IPS-18a (cell line): ENCODE measurements at regions not wholly inside any gene's neighbourhood (a gene's known extent, or its start where the extent isn't known, plus 50 kb on each side); places are given as distances from the start of the nearest gene placed in this dataset.
"Not testable (repeated sequence)": the region's sequence is repeated elsewhere in the genome, so short reads cannot be mapped to it uniquely, and the experiment has no call there.

ENCODE experiments used
- H3K27ac ChIP-seq: one replicate; pipeline ENCODE4 v1.5.1; 2013; ENCODE audit warnings: low read length
- H3K27me3 ChIP-seq: one replicate; pipeline ENCODE4 v1.6.1; 2013; ENCODE audit warnings: mild to moderate bottlenecking, low read length; ENCODE audit not compliant: control insufficient read depth, insufficient read depth
- H3K36me3 ChIP-seq: one replicate; pipeline ENCODE4 v1.6.1; 2013; ENCODE audit warnings: low read depth, low read length; ENCODE audit not compliant: control insufficient read depth
- H3K4me1 ChIP-seq: one replicate; pipeline ENCODE4 v1.6.1; 2013; ENCODE audit warnings: low read depth, low read length; ENCODE audit not compliant: control insufficient read depth
- H3K4me3 ChIP-seq: one replicate; pipeline ENCODE4 v1.5.1; 2013; ENCODE audit warnings: low read length
- H3K9ac ChIP-seq: one replicate; pipeline ENCODE4 v1.6.1; 2013; ENCODE audit warnings: mild to moderate bottlenecking, low read length, moderate library complexity
- H3K9me3 ChIP-seq: one replicate; pipeline ENCODE4 v1.6.1; 2013; ENCODE audit warnings: low read depth, low read length; ENCODE audit not compliant: control insufficient read depth

GRCh38 chr16:46519063-46519462 lies 102.1 kb downstream of the SHCBP1 start:
- no peaks in the 10 kb centered on the region for H3K36me3 ChIP-seq
- H3K27me3 ChIP-seq: no peaks in the 10 kb centered on the region
- no peak overlapping the region for H3K27ac ChIP-seq
- H3K4me1 ChIP-seq: no peaks in the 10 kb centered on the region
- H3K4me3 ChIP-seq: no peak overlapping the region
- peaks cover 59% of the 10 kb centered on the region for H3K9me3 ChIP-seq
- no peak overlapping the region for H3K9ac ChIP-seq

- H3K9me3 ChIP-seq: peaks cover 39% of the 10 kb centered on the region
- H3K4me3 ChIP-seq: no peak overlapping the region
- H3K36me3 ChIP-seq: no peaks in the 10 kb centered on the region
- no peaks in the 10 kb centered on the region for H3K27me3 ChIP-seq
- no peak overlapping the region for H3K27ac ChIP-seq
- H3K4me1 ChIP-seq: no peaks in the 10 kb centered on the region
- no peak overlapping the region for H3K9ac ChIP-seq
Observed at GRCh38 chr16:46496701-46497100, 124.5 kb downstream of the SHCBP1 start.

GRCh38 chr16:46482895-46483294 lies 138.3 kb downstream of the SHCBP1 start:
- no peaks in the 10 kb centered on the region for H3K27me3 ChIP-seq
- no peak overlapping the region for H3K9ac ChIP-seq
- H3K4me3 ChIP-seq: no peak overlapping the region
- H3K36me3 ChIP-seq: no peaks in the 10 kb centered on the region
- H3K9me3 ChIP-seq: peaks cover 79% of the 10 kb centered on the region
- no peaks in the 10 kb centered on the region for H3K4me1 ChIP-seq
- H3K27ac ChIP-seq: no peak overlapping the region

- Histone ChIP-seq H3K9ac (no peak overlapping the region), H3K4me1 (no peaks in the 10 kb centered on the region), H3K27me3 (no peaks in the 10 kb centered on the region), H3K4me3 (no peak overlapping the region), H3K27ac (no peak overlapping the region), H3K36me3 (no peaks in the 10 kb centered on the region), H3K9me3 (peaks cover 65% of the 10 kb centered on the region)
Observed at GRCh38 chr16:46466239-46466638, 154.9 kb downstream of the SHCBP1 start.

GRCh38 chr16:46454801-46455200 lies 166.4 kb downstream of the SHCBP1 start:
- H3K27me3 ChIP-seq, H3K27ac ChIP-seq, H3K9ac ChIP-seq, H3K9me3 ChIP-seq, H3K4me1 ChIP-seq, H3K4me3 ChIP-seq, H3K36me3 ChIP-seq: not testable (repeated sequence)

- Histone ChIP-seq H3K27ac (no peak overlapping the region), H3K36me3 (no peaks in the 10 kb centered on the region), H3K9me3 (peaks cover 17% of the 10 kb centered on the region), H3K9ac (no peak overlapping the region), H3K4me1 (no peaks in the 10 kb centered on the region), H3K4me3 (no peak overlapping the region), H3K27me3 (no peaks in the 10 kb centered on the region)
Observed at GRCh38 chr16:46428108-46429061, 192.8 kb downstream of the SHCBP1 start.

- H3K4me1 ChIP-seq: no peaks in the 10 kb centered on the region
- H3K9ac ChIP-seq: no peak overlapping the region
- peaks cover 19% of the 10 kb centered on the region for H3K9me3 ChIP-seq
- H3K27ac ChIP-seq: no peak overlapping the region
- no peaks in the 10 kb centered on the region for H3K36me3 ChIP-seq
- no peak overlapping the region for H3K4me3 ChIP-seq
- no peaks in the 10 kb centered on the region for H3K27me3 ChIP-seq
Observed at GRCh38 chr16:46427340-46428107, 193.7 kb downstream of the SHCBP1 start.

- no peaks in the 10 kb centered on the region for H3K27me3 ChIP-seq
- H3K4me3 ChIP-seq: no peak overlapping the region
- H3K9me3 ChIP-seq: peaks cover 29% of the 10 kb centered on the region
- H3K27ac ChIP-seq: no peak overlapping the region
- H3K36me3 ChIP-seq: no peaks in the 10 kb centered on the region
- no peaks in the 10 kb centered on the region for H3K4me1 ChIP-seq
- H3K9ac ChIP-seq: no peak overlapping the region
Observed at GRCh38 chr16:46426336-46426735, 194.8 kb downstream of the SHCBP1 start.

GRCh38 chr16:46404028-46404427 lies 217.2 kb downstream of the SHCBP1 start:
- Histone ChIP-seq H3K4me3 (no peak overlapping the region), H3K36me3 (no peaks in the 10 kb centered on the region), H3K4me1 (no peaks in the 10 kb centered on the region), H3K27me3 (no peaks in the 10 kb centered on the region), H3K9me3 (peaks cover 36% of the 10 kb centered on the region), H3K9ac (no peak overlapping the region), H3K27ac (no peak overlapping the region)

- H3K36me3 ChIP-seq, H3K4me3 ChIP-seq, H3K9ac ChIP-seq, H3K4me1 ChIP-seq, H3K27ac ChIP-seq, H3K27me3 ChIP-seq, H3K9me3 ChIP-seq: not testable (repeated sequence)
Observed at GRCh38 chr16:46398559-46398958, 222.6 kb downstream of the SHCBP1 start.

- not testable (repeated sequence) for H3K36me3 ChIP-seq, H3K27me3 ChIP-seq, H3K27ac ChIP-seq, H3K4me3 ChIP-seq, H3K9me3 ChIP-seq, H3K4me1 ChIP-seq, H3K9ac ChIP-seq
Observed at GRCh38 chr16:46396883-46397270, 224.3 kb downstream of the SHCBP1 start.
